OCI-LY3 (cell line): ENCODE measurements at regions not wholly inside any gene's neighbourhood (a gene's known extent, or its start where the extent isn't known, plus 50 kb on each side); places are given as distances from the start of the nearest gene placed in this dataset.

Experiments
- H2AFZ ChIP-seq: fragments of 200-600, 300-600 bp; shearing (Covaris generic); 2 replicates; pipeline ENCODE4 v1.6.0; 2014; ENCODE audit warnings: antibody characterized with exemption, low read depth, low read length
- H3K27ac ChIP-seq: fragments of 200-600, 300-600 bp; sonication (generic); 2 replicates; pipeline ENCODE4 v1.5.1; 2014; ENCODE audit warnings: mild to moderate bottlenecking, low read length, moderate library complexity, mixed read lengths
- H3K27me3 ChIP-seq: fragments of 200-600, 300-600 bp; sonication (generic); 2 replicates; pipeline ENCODE4 v1.6.1; 2014; ENCODE audit warnings: low read depth, low read length, mixed read lengths
- H3K36me3 ChIP-seq: fragments of 200-600, 300-600 bp; sonication (generic); replicated peaks from 2 replicates; pipeline ENCODE3; 2014; ENCODE audit warnings: low read depth, low read length, mixed read lengths
- H3K4me1 ChIP-seq: fragments of 300-600, 200-600 bp; sonication (generic); 2 replicates; pipeline ENCODE4 v1.6.1; 2014; ENCODE audit warnings: low read length, mixed read lengths
- H3K4me2 ChIP-seq: fragments of 200-600, 300-600 bp; sonication (generic); 2 replicates; pipeline ENCODE4 v1.6.1; 2014; ENCODE audit warnings: low read length, mixed read lengths
- H3K4me3 ChIP-seq: fragments of 300-600, 200-600 bp; sonication (generic); 2 replicates; pipeline ENCODE4 v1.5.1; 2014; ENCODE audit warnings: antibody characterized with exemption, mild to moderate bottlenecking, low read length, moderate library complexity
- H3K79me2 ChIP-seq: fragments of 300-600, 200-600 bp; shearing (Covaris generic); 2 replicates; pipeline ENCODE4 v1.6.1; 2014; ENCODE audit warnings: mild to moderate bottlenecking, low read length, mixed read lengths
- H3K9ac ChIP-seq: fragments of 300-600, 200-600 bp; shearing (Covaris generic); 2 replicates; pipeline ENCODE4 v1.6.0; 2014; ENCODE audit warnings: mild to moderate bottlenecking, low read length, moderate library complexity
- H3K9me3 ChIP-seq: fragments of 200-600, 300-600 bp; shearing (Covaris generic); 2 replicates; pipeline ENCODE4 v1.6.1; 2014; ENCODE audit warnings: low read length, mixed read lengths; ENCODE audit not compliant: insufficient read depth
- H4K20me1 ChIP-seq: fragments of 200-600, 300-600 bp; sonication (generic); 2 replicates; pipeline ENCODE4 v1.6.1; 2016; ENCODE audit warnings: low read length, mixed read lengths; ENCODE audit not compliant: insufficient read depth
- CTCF ChIP-seq: fragments of 200-600, 300-600 bp; sonication (generic); IDR thresholded peaks from 2 replicates; pipeline ENCODE4 v1.5.1; 2014; ENCODE audit warnings: antibody characterized with exemption, low read length, low read depth
- EZH2phosphoT487 ChIP-seq: fragments of 200-600 bp; shearing (Covaris generic); IDR thresholded peaks from 2 replicates; pipeline ENCODE4 v1.6.1; 2018; ENCODE audit warnings: antibody characterized with exemption, mixed run types, low read depth

DNA sequence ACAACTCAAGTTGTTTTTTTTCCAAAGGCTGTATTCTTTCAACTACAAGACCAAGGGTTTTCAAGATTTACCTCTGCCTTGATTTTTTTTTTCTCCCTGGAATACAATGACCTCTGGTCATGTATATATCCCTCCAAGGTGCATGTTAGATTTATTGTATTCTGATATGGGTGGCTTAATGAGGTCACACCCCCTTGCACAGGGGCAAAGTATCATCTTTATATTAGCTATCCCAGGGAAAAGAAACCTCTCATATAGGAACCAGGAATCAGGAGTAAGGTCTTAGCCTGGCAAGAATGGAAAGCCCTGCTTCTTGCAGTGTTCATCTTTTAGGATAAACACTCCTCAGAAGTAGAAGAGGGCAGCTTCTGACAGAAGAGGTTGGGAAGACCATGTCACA, 516.9 kb upstream of the TENM4 start:
- Histone ChIP-seq H3K9ac (no peak overlapping the region), H3K4me2 (no peak overlapping the region), H3K36me3 (peaks cover 6% of the 10 kb centered on the region), H3K79me2 (no peaks in the 10 kb centered on the region), H3K27ac (no peak overlapping the region), H3K4me1 (peaks cover 10% of the 10 kb centered on the region; the same call in 1 of the 2 replicates), H4K20me1 (no peaks in the 10 kb centered on the region), H3K9me3 (peaks cover 11% of the 10 kb centered on the region; the same call in 1 of the 2 replicates), H2AFZ (no peak overlapping the region), H3K27me3 (no peaks in the 10 kb centered on the region), H3K4me3 (no peak overlapping the region)
- TF ChIP-seq CTCF (no peak), EZH2phosphoT487 (no peak)

DNA sequence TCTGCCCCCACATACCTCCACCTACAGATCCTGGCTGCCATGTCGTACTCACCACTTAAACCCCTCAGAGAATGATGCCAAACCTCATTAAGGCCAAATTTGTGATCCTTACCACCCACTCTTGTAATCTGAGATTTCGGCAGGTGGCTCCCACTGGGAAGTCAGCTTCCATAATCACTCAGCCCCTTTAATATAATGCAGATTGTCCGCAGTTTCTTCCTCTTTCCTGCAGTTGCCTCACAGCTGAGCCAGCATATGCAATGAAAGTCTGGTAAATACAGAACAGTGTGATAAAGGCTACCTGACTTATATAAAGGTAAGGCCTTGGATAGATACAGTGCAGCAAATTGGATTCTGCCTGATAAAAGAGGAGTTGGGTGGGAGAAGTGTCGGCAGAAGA, 515.2 kb upstream of the TENM4 start:
- H3K9ac ChIP-seq: no peak overlapping the region

DNA sequence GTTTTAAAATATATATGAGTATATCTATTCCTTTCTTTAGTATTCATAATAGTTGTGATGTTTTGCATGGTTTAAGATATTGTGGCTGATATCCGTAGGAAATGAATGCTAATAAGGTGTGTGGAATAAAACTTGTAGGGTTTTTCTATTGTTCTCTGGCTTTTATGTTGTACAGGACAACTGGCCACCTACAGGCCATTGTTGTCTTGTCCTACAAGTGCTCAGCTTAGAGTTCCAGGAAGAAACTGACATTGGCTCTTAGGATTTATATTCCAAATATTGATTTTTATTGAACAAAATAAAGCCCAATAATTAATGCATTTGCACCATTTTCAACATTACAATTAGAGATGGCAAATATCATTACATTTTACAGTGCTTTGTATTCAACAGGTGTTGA, 512.8 kb upstream of the TENM4 start:
- Histone ChIP-seq H3K27ac (no peak overlapping the region), H3K9ac (no peak overlapping the region), H4K20me1 (no peaks in the 10 kb centered on the region), H2AFZ (no peak overlapping the region), H3K4me1 (peaks cover 10% of the 10 kb centered on the region; the same call in 1 of the 2 replicates), H3K4me3 (no peak overlapping the region), H3K27me3 (0 out of 2 replicates have a peak, but pooled peaks cover 4% of the 10 kb centered on the region), H3K36me3 (peaks cover 2% of the 10 kb centered on the region), H3K4me2 (no peak overlapping the region), H3K9me3 (peaks cover 2% of the 10 kb centered on the region; the same call in 1 of the 2 replicates), H3K79me2 (no peaks in the 10 kb centered on the region)
- TF ChIP-seq EZH2phosphoT487 (no peak), CTCF (no peak)

More for the DNA sequence above, 515.2 kb upstream of the TENM4 start:
- no peak overlapping the region for H3K4me2 ChIP-seq
- H3K27ac ChIP-seq: no peak overlapping the region
- H2AFZ ChIP-seq: no peak overlapping the region
- no peaks in the 10 kb centered on the region for H4K20me1 ChIP-seq
- H3K79me2 ChIP-seq: no peaks in the 10 kb centered on the region
- TF ChIP-seq EZH2phosphoT487: no peak
- no peak for TF ChIP-seq CTCF
- no peak overlapping the region for H3K4me3 ChIP-seq
- peaks cover 11% of the 10 kb centered on the region; the same call in 1 of the 2 replicates for H3K9me3 ChIP-seq
- no peaks in the 10 kb centered on the region for H3K27me3 ChIP-seq
- H3K36me3 ChIP-seq: peaks cover 6% of the 10 kb centered on the region
- peaks cover 10% of the 10 kb centered on the region; the same call in 1 of the 2 replicates for H3K4me1 ChIP-seq

DNA sequence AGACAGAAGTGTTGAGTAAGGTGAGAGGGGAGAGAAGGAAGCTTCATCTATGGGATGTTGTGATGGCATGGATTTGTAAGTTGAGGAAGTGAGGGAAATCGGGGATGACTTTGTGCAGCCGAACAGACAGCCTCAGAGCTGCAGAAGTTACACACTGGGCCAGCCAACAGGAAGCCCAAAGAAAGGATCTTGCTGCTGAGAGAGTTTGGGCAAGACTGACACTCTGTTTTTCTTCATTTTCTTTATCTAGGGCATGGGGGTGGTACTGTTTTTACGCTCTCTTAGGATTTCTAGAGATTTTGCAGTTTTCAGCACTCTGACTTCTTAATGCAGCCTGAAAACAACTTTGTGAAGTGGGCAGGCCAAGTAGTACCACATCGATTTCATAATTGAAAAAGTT, 509.9 kb upstream of the TENM4 start:
- H2AFZ ChIP-seq: no peak overlapping the region
- H3K79me2 ChIP-seq: no peaks in the 10 kb centered on the region
- no peak overlapping the region for H3K27ac ChIP-seq
- no peak overlapping the region for H3K9ac ChIP-seq
- H3K4me3 ChIP-seq: no peak overlapping the region
- no peaks in the 10 kb centered on the region for H3K9me3 ChIP-seq
- TF ChIP-seq CTCF: no peak
- TF ChIP-seq EZH2phosphoT487: no peak
- H3K36me3 ChIP-seq: no peaks in the 10 kb centered on the region
- 0 out of 2 replicates have a peak, but pooled peaks cover 4% of the 10 kb centered on the region for H3K27me3 ChIP-seq
- peaks cover 10% of the 10 kb centered on the region; the same call in 1 of the 2 replicates for H3K4me1 ChIP-seq
- no peak overlapping the region for H3K4me2 ChIP-seq
- no peaks in the 10 kb centered on the region for H4K20me1 ChIP-seq
